Nephron progenitor cell (in vitro differentiated cells): ENCODE measurements at regions not wholly inside any gene's neighbourhood (a gene's known extent, or its start where the extent isn't known, plus 50 kb on each side); places are given as distances from the start of the nearest gene placed in this dataset.
A peak's percentile ranks its signal among the peaks of the same experiment; 100 is the strongest.

Experiments
- DNase-seq: peaks from one replicate; pipeline ENCODE4 v3.0.0; 2021
- H3K27ac Mint-ChIP-seq: 2 replicates; pipeline ENCODE4 v1.8.0; 2021; ENCODE audit warnings: mild to moderate bottlenecking, moderate library complexity, mixed read lengths
- H3K27me3 Mint-ChIP-seq: 2 replicates; pipeline ENCODE4 v1.8.0; 2021; ENCODE audit warnings: mild to moderate bottlenecking, low read depth, mixed read lengths; ENCODE audit not compliant: poor library complexity
- H3K36me3 Mint-ChIP-seq: 2 replicates; pipeline ENCODE4 v1.8.0; 2021; ENCODE audit warnings: low read depth, mixed read lengths
- H3K4me1 Mint-ChIP-seq: 2 replicates; pipeline ENCODE4 v1.8.0; 2021; ENCODE audit warnings: mixed read lengths
- H3K4me3 Mint-ChIP-seq: 2 replicates; pipeline ENCODE4 v1.8.0; 2021; ENCODE audit warnings: mild to moderate bottlenecking, moderate library complexity, mixed read lengths
- H3K9me3 Mint-ChIP-seq: 2 replicates; pipeline ENCODE4 v1.8.0; 2021; ENCODE audit warnings: mild to moderate bottlenecking, moderate library complexity, mixed read lengths
- TF ChIP-seq, protein P1 (sequence below): fragments of 200-600 bp; sonication (generic); IDR thresholded peaks from 2 replicates; pipeline ENCODE4 v1.5.0; 2021; ENCODE audit warnings: antibody characterized with exemption

DNA sequence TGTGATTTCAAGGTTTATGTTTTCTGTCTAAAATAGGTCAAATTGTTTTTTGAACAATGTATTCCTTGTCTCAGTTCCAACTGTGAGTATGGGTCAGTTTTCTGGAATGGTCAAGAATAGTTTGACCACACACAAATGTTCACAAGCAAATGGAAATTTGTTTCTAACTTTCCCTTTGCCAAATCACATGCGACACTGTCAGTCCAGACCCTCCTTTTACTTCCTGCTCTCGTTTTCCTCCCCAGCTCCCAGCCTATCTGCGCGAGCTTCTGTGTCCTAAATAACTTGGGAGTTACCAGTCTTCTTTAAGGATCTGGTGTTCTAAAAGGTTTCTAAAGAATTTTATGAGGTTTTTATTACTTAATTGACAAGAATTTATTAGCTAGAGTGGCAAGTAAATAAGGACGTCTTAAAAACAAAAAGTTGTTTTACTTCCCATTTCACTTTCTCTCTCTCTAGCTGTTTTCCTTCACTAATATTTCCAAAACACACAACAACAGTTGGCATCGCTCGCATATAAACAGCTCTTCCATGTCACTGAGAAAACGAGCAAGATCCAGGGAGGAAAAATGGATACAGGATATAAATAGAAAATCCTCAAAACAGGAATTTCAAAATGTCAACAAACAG is 266.1 kb upstream of the KLF6 start:
- Mint-ChIP-seq H3K4me3 (no peak overlapping the region), H3K36me3 (no peaks in the 10 kb centered on the region), H3K9me3 (no peaks in the 10 kb centered on the region), H3K27ac (peak overlapping the region; percentile 12), H3K4me1 (peaks cover 34% of the 10 kb centered on the region), H3K27me3 (peaks cover 4% of the 10 kb centered on the region)
- DNase-seq: no peak
- TF ChIP-seq, protein P1, sequence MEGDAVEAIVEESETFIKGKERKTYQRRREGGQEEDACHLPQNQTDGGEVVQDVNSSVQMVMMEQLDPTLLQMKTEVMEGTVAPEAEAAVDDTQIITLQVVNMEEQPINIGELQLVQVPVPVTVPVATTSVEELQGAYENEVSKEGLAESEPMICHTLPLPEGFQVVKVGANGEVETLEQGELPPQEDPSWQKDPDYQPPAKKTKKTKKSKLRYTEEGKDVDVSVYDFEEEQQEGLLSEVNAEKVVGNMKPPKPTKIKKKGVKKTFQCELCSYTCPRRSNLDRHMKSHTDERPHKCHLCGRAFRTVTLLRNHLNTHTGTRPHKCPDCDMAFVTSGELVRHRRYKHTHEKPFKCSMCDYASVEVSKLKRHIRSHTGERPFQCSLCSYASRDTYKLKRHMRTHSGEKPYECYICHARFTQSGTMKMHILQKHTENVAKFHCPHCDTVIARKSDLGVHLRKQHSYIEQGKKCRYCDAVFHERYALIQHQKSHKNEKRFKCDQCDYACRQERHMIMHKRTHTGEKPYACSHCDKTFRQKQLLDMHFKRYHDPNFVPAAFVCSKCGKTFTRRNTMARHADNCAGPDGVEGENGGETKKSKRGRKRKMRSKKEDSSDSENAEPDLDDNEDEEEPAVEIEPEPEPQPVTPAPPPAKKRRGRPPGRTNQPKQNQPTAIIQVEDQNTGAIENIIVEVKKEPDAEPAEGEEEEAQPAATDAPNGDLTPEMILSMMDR: no peak

DNA sequence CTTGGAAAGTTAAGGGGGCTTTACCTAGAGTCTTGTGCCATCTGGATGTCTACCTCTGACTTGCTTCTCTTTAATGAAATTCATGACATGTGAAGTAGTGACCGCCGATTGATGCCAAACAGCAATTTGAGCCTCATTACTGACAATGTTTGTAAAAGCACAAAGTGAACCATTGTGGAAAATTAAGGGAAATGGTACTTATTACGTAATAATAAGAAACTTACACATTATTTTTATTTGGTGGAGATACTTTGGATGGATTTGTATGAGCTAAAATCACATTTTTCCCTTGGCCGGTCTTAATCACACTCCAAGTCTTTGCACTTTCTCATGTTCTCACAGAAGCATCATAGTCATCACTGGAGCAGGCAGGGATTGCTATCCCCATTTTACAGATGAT is 265.1 kb upstream of the KLF6 start:
- TF ChIP-seq, protein P1: no peak
- Mint-ChIP-seq H3K27ac (no peak overlapping the region), H3K9me3 (no peaks in the 10 kb centered on the region), H3K27me3 (peaks cover 4% of the 10 kb centered on the region), H3K4me1 (peaks cover 34% of the 10 kb centered on the region), H3K4me3 (no peak overlapping the region), H3K36me3 (no peaks in the 10 kb centered on the region)
- no peak for DNase-seq

DNA sequence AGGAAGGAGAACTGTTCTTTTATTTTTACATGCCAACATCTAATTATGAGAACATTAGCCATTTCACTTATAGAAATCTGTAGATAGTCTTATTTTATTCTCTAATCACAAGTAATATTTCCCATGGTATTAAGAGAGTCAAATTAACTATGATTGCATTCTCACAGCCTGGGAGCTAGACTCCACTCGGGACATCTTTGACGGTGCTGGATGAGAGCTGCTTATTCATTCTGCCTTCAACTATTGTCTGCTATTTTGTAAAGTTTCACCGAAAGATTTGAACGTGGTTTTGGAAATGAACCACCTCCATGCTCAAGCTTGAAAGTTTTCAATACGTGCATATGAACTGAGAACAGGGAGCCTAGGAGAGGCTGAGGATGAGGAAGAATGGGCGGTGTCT is 264.3 kb upstream of the KLF6 start:
- H3K9me3 Mint-ChIP-seq: no peaks in the 10 kb centered on the region
- TF ChIP-seq, protein P1: no peak
- peaks cover 4% of the 10 kb centered on the region for H3K27me3 Mint-ChIP-seq
- H3K4me3 Mint-ChIP-seq: no peak overlapping the region
- no peaks in the 10 kb centered on the region for H3K36me3 Mint-ChIP-seq
- DNase-seq: no peak
- H3K27ac Mint-ChIP-seq: no peak overlapping the region
- peaks cover 27% of the 10 kb centered on the region for H3K4me1 Mint-ChIP-seq

DNA sequence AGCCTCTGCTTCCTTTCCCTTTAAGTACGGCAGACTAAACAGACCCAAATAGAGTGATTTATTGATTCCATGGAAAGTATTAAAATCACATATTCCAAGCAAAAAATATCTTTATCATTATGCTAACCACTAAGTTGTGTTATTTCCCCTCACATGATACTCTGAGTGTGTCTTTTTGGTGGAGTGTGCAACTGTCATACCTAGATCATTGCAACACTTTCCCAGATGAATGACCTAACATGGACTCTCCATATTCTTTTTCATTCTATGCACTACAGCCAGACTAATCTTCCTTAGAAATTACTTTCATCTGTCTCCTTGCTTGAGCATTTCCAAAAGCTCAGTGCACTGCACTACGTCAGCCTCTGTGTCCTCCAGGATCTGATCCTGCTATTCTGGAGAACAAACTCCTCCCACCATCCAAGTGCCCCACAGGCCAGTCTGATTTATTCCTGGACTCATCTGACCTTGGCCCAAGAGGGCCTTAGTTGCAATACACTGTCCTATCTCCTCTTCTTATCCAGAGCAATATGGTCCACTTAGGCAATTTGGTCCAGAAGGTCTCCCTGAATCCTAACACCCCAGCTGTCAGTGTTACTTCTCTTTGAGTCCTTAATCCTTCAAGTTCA is 263.3 kb upstream of the KLF6 start:
- no peaks in the 10 kb centered on the region for H3K36me3 Mint-ChIP-seq
- H3K27ac Mint-ChIP-seq: no peak overlapping the region
- peaks cover 19% of the 10 kb centered on the region for H3K4me1 Mint-ChIP-seq
- H3K9me3 Mint-ChIP-seq: peaks cover 3% of the 10 kb centered on the region
- H3K4me3 Mint-ChIP-seq: no peak overlapping the region
- peaks cover 4% of the 10 kb centered on the region for H3K27me3 Mint-ChIP-seq
- DNase-seq: no peak
- TF ChIP-seq, protein P1: no peak

DNA sequence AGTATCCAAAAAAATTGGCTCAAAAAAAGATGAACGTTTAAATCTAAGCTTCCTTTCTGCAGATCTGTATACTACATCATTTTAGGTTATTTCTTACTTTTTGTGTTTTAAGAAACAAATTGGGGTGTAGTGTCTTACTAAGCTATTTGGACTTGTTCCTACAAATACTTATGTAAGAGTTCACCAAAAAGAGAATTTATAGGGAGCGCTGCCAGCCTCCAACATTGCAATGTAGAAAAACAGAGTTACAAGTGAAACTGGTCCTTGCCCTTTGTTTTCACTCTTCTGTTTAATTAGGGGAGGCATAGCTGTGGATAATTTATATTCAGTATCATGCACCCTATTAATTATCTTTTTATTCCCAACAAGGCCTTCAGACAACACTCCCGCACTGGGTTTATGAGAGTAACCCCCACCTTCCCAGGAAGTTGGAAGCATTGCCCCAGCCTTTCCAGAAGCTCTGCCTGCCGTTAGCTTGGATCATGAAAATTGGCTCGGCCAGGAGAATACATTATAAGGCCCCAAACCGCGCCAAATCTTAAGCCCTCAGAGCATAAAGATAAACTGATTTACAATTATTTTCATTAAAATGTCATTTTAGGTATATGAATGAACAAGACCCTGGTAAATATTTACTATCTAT is 261.8 kb upstream of the KLF6 start:
- H3K27me3 Mint-ChIP-seq: peaks cover 8% of the 10 kb centered on the region
- peaks cover 19% of the 10 kb centered on the region for H3K4me1 Mint-ChIP-seq
- peaks cover 18% of the 10 kb centered on the region for H3K9me3 Mint-ChIP-seq
- DNase-seq: no peak
- H3K4me3 Mint-ChIP-seq: no peak overlapping the region
- TF ChIP-seq, protein P1: no peak
- no peak overlapping the region for H3K27ac Mint-ChIP-seq
- H3K36me3 Mint-ChIP-seq: peaks cover 8% of the 10 kb centered on the region

DNA sequence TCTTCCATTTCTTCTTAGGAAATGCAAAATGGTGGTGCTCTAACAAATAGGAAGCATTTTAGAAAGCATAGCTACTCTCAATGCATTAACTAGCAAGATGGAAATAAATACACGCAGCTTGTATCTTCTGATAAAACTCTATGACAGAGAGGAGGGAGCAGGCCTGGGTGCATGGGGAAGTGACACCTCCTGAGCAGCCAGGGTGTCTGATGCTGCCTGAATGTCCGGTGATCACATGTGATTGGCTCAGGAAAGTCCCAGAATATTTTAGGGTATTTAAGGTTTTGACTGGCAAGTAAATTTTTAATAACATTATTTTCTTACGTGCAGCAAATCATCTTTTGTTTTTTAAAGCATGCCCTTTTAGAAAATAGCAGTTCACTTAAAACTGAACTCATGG is 261.0 kb upstream of the KLF6 start:
- peaks cover 8% of the 10 kb centered on the region for H3K27me3 Mint-ChIP-seq
- H3K4me3 Mint-ChIP-seq: no peak overlapping the region
- DNase-seq: no peak
- peaks cover 13% of the 10 kb centered on the region for H3K4me1 Mint-ChIP-seq
- no peak overlapping the region for H3K27ac Mint-ChIP-seq
- H3K9me3 Mint-ChIP-seq: peaks cover 26% of the 10 kb centered on the region
- TF ChIP-seq, protein P1: no peak
- H3K36me3 Mint-ChIP-seq: peaks cover 13% of the 10 kb centered on the region
